Colonic mucosa (tissue), 4 donors: ENCODE measurements at regions not wholly inside any gene's neighbourhood (a gene's known extent, or its start where the extent isn't known, plus 50 kb on each side); places are given as distances from the start of the nearest gene placed in this dataset.
A peak's percentile ranks its signal among the peaks of the same experiment; 100 is the strongest.

Source experiments
- DNase-seq: peaks from one replicate; pipeline ENCODE4 v3.0.0-alpha.2; 2020
- H3K27ac ChIP-seq: fragments of 200-600 bp; one replicate; pipeline ENCODE4 v1.8.0; 2021
- H3K27me3 ChIP-seq: fragments of 200-600 bp; one replicate; pipeline ENCODE4 v1.8.0; 2021
- H3K36me3 ChIP-seq: fragments of 200-600 bp; one replicate; pipeline ENCODE4 v1.8.0; 2021
- H3K4me1 ChIP-seq: fragments of 200-600 bp; one replicate; pipeline ENCODE4 v1.8.0; 2021; ENCODE audit warnings: mild to moderate bottlenecking
- H3K4me3 ChIP-seq: fragments of 200-600 bp; one replicate; pipeline ENCODE4 v1.8.0; 2021
- H3K9ac ChIP-seq, 2 donors: one replicate each; pipeline ENCODE4 v1.7.0; 2013; ENCODE audit warnings: control low read depth in 2 of 2, low read depth in 2 of 2, low read length in 2 of 2
- H3K9me3 ChIP-seq: fragments of 200-600 bp; one replicate; pipeline ENCODE4 v1.8.0; 2021
- CTCF ChIP-seq: fragments of 200-600 bp; IDR thresholded peaks from one replicate; pipeline ENCODE4 v1.8.0; 2022; ENCODE audit warnings: antibody characterized with exemption, mild to moderate bottlenecking
- intact Hi-C: fragments of 100-400 bp; cut with DNase I; formaldehyde crosslinking; loops from one replicate; pipeline ENCODE4 v1.14.1; 2022
- donor health status: healthy.
- donor health status: DM: no; HTN: no; CAD: no.
- donor health status: DM: no; HTN: no; CAD: no.

GRCh38 chr20:46823753-46824152, 70.9 kb upstream of the EYA2 start:
- H3K27ac ChIP-seq: peak overlapping the region; percentile 72
- intact Hi-C loops: no loop called here
- H3K4me3 ChIP-seq: no peak overlapping the region
- no peak for DNase-seq
- H3K9ac ChIP-seq: no peak overlapping the region
- H3K4me1 ChIP-seq: no peaks in the 10 kb centered on the region
- no peaks in the 10 kb centered on the region for H3K36me3 ChIP-seq
- no peaks in the 10 kb centered on the region for H3K27me3 ChIP-seq
- H3K9me3 ChIP-seq: no peaks in the 10 kb centered on the region
- no peak for TF ChIP-seq CTCF

- Histone ChIP-seq H3K4me1 (no peaks in the 10 kb centered on the region), H3K9me3 (no peaks in the 10 kb centered on the region), H3K4me3 (no peak overlapping the region), H3K9ac (no peak overlapping the region), H3K27ac (no peak overlapping the region), H3K36me3 (no peaks in the 10 kb centered on the region), H3K27me3 (no peaks in the 10 kb centered on the region)
- no peak for TF ChIP-seq CTCF
- DNase-seq: no peak
- intact Hi-C loops: no loop called here
Measured at GRCh38 chr20:46826343-46826984, 68.2 kb upstream of the EYA2 start.

GRCh38 chr20:46827718-46828458, 66.8 kb upstream of the EYA2 start:
- Histone ChIP-seq H3K36me3 (no peaks in the 10 kb centered on the region), H3K4me3 (no peak overlapping the region), H3K9ac (no peak overlapping the region), H3K9me3 (no peaks in the 10 kb centered on the region), H3K27me3 (no peaks in the 10 kb centered on the region), H3K27ac (no peak overlapping the region), H3K4me1 (no peaks in the 10 kb centered on the region)
- DNase-seq: no peak
- no peak for TF ChIP-seq CTCF
- intact Hi-C loops: no loop called here

- Histone ChIP-seq H3K9me3 (no peaks in the 10 kb centered on the region), H3K27me3 (no peaks in the 10 kb centered on the region), H3K9ac (no peak overlapping the region), H3K4me3 (no peak overlapping the region), H3K4me1 (no peaks in the 10 kb centered on the region), H3K36me3 (no peaks in the 10 kb centered on the region), H3K27ac (no peak overlapping the region)
- intact Hi-C loops: no loop called here
- TF ChIP-seq CTCF: no peak
- DNase-seq: no peak
Measured at GRCh38 chr20:46828471-46828870, 66.2 kb upstream of the EYA2 start.

GRCh38 chr20:46830886-46831632, 63.6 kb upstream of the EYA2 start:
- H3K4me3 ChIP-seq: no peak overlapping the region
- H3K9ac ChIP-seq: no peak overlapping the region
- TF ChIP-seq CTCF: no peak
- DNase-seq: no peak
- H3K4me1 ChIP-seq: no peaks in the 10 kb centered on the region
- no peak overlapping the region for H3K27ac ChIP-seq
- H3K27me3 ChIP-seq: no peaks in the 10 kb centered on the region
- H3K36me3 ChIP-seq: no peaks in the 10 kb centered on the region
- intact Hi-C loops: no loop called here
- no peaks in the 10 kb centered on the region for H3K9me3 ChIP-seq
